Umbilical cord (tissue), 1 donor: ENCODE measurements at regions not wholly inside any gene's neighbourhood (a gene's known extent, or its start where the extent isn't known, plus 50 kb on each side); places are given as distances from the start of the nearest gene placed in this dataset.
"Not testable (repeated sequence)": the region's sequence is repeated elsewhere in the genome, so short reads cannot be mapped to it uniquely, and the experiment has no call there.

Experiments used
- DNase-seq: peaks from one replicate; pipeline ENCODE4 v3.0.0-alpha.2; 2015; ENCODE audit warnings: low spot score

- no peak for DNase-seq
Observed at GRCh38 chr9:103397868-103398600, 402.9 kb downstream of the CYLC2 start.

DNA sequence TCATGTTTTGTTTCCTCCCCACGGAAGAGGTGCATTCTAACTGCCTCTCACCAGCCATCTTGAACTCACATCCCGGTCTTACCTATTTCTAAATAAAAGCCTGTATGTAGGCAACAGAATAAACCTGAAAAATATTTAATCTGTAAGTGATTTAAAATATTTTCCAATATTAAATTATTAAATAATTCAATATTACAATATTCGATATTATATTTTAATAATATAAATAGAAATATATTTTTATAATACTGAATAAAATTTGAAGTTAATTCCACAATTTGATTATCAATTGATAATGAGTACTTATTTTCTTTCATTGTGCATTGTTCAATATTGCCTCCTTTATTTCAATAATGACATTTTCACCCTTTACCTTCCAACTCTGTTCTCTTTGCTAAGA is 404.4 kb downstream of the CYLC2 start:
- no peak for DNase-seq

DNA sequence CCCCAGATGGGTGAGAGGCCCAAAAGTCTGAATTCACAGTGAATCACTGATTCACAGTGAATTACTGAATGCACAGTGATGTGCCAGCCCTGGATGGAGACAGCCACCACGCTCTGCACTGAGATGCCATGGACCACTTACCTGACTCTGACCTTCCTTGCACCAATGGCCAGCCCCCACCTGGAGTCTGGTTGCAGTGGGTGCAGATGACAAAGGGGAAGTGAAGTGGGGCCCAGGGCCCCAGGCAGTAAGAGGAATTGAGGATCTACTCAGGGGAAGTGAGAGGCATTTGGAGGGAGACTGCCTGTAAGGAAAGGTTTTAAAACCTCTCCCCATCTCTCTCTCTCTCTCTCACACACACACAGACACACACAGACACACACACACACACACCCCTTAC is 412.1 kb downstream of the CYLC2 start:
- DNase-seq: no peak

- peak; percentile 6 for DNase-seq
Observed at GRCh38 chr9:103410059-103410458, 414.9 kb downstream of the CYLC2 start.

DNA sequence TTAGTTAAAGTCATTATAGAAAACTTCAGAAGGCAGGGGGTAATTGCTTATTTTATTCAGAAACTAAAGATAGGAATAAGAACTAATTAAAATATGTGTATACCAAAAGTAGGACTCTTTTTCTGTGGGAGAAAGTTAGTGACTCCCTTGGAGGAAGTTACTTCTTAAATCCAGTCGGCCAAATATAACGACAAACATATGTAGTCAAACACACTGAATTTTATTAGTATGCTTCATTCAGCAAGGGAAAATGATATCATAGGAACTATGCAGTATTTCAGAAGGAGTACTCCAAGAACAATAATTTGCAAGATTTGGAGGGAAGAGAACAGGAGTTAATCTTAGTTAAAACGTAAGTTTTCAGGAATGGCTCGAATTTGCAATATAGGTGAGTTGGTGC is 432.6 kb downstream of the CYLC2 start:
- no peak for DNase-seq

- no peak for DNase-seq
Observed at GRCh38 chr9:103430469-103430868, 435.3 kb downstream of the CYLC2 start.

GRCh38 chr9:103431809-103432208 is 436.7 kb downstream of the CYLC2 start:
- no peak for DNase-seq

GRCh38 chr9:103444176-103444575 is 449.0 kb downstream of the CYLC2 start:
- no peak for DNase-seq

GRCh38 chr9:103458826-103459225 is 463.7 kb downstream of the CYLC2 start:
- no peak for DNase-seq

GRCh38 chr9:103471241-103471640 is 476.1 kb downstream of the CYLC2 start:
- no peak for DNase-seq

- peak; percentile 9 for DNase-seq
Observed at GRCh38 chr9:103474156-103474555, 479.0 kb downstream of the CYLC2 start.

DNA sequence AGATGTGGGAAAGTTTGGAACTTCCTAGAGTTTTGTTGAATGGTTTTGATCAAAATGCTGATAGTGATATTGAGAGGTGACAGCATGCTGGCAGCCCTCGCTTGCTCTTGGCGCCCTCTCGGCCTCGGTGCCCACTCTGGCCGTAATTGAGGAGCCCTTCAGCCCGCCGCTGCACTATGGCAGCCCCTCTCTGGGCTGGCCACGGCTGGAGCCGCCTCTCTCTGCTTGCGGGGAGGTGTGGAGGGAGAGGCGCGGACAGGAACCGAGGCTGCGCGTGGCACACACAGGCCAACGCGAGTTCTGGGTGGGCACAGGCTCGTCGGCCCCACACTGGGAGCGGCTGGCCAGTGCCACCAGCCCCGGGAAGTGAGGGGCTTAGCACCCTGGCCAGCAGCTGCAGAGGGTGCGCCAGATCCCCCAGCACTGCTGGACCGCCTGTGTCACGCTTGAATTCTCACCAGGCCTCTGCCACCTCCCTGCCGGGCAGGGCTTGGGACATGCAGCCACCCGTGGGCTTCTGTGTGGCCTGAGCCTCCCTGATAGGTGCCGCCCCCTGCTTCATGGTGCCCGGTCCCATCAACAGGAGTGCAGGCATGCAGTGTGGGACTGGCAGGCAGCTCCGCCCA is 488.5 kb downstream of the CYLC2 start:
- no peak for DNase-seq

GRCh38 chr9:103485138-103485537 is 490.0 kb downstream of the CYLC2 start:
- no peak for DNase-seq

DNA sequence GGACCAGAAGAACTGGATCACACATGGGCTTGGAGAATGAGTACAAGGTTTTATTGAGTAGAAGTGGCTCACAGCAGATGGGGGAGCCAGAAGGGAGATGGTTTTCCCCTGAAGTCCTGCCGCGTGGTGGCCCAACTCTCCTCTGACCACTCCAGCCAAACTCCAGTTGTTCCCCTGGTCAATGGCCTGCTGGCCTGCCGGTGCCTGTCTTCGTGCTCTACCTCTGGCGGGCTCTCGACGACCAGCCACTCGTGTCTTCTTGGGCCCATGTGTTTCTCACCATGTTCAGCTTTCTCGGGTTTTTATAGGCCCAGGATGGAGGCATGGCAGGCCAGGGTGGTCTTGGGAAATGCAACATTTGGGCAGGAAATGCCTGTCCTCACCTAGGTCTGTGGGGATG is 519.6 kb downstream of the CYLC2 start:
- no peak for DNase-seq

GRCh38 chr9:103522409-103522808 is 527.3 kb downstream of the CYLC2 start:
- no peak for DNase-seq

- no peak for DNase-seq
Observed at GRCh38 chr9:103530934-103531333, 535.8 kb downstream of the CYLC2 start.

DNA sequence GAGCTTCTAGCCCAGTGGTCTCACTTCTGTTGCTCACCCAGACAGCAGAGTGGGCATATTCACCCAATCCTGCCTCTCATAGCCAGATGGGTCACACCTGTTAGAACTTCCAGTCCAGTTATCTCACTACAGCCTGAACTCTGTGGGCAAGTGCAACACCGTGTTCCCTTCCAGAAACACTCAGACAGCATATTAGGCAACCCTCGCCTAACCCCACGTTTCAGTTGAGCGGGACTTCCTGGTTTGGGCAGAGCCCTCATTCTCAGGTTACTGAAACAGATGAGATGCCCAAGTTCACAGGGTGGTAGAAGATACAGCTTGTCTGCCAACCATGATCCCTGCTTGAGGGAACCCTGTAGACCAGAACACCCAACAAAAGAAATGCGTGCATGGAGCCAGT is 538.2 kb downstream of the CYLC2 start:
- no peak for DNase-seq

GRCh38 chr9:103537426-103537825 is 542.3 kb downstream of the CYLC2 start:
- DNase-seq: no peak

GRCh38 chr9:103545260-103545659 is 548.8 kb upstream of the SMC2 start:
- peak; percentile 12 for DNase-seq

GRCh38 chr9:103552712-103553111 is 541.4 kb upstream of the SMC2 start:
- no peak for DNase-seq

DNA sequence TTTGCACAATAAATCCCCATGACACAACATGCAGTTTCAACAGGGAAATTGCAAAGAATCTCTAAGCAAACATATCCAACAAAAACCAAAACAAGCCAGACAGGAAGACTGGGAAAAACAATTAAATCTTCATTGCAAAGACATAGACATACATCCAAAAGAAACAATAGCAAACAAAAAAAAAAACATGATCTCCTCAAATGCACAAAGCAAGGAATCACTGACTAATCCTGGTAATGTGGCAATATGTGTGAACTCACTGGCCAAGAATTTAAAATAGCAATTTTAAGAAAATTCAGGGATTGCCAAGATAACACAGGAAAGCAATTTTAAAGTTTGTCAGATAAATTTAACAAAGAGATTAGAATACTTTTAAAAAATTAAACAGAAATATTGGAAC is 520.1 kb upstream of the SMC2 start:
- no peak for DNase-seq

GRCh38 chr9:103586721-103587120 is 507.4 kb upstream of the SMC2 start:
- DNase-seq: no peak

DNA sequence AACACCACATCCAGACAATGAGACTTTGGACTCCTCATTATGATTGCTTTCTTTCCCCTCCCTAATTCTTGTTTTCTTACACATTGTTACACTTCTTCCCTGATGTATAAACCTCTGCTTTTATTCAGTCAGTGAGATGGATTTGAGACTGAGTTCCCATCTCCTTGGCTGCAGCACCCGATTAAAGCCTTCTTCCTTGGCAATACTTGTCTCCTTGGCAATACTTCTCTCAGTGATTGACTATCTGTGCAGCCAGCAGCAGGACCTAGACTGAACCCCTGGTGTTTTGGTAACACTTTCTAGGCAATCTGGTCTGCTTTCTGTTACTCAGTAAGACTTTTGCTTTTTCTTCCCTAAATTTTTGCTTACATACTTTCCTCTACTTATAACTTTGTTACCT is 492.8 kb upstream of the SMC2 start:
- no peak for DNase-seq

GRCh38 chr9:103611950-103612349 is 482.2 kb upstream of the SMC2 start:
- DNase-seq: not testable (repeated sequence)
